Mesothelial cell of epicardium (in vitro differentiated cells): ENCODE measurements at regions not wholly inside any gene's neighbourhood (a gene's known extent, or its start where the extent isn't known, plus 50 kb on each side); places are given as distances from the start of the nearest gene placed in this dataset.

Experiments used
- DNase-seq, 2 experiments: peaks; one replicate each; pipeline ENCODE4 v3.0.0; 2021; ENCODE audit warnings: low spot score in 2 of 2; ENCODE audit not compliant: unreplicated experiment in 2 of 2
- H3K27ac Mint-ChIP-seq: 2 replicates; pipeline ENCODE4 v1.8.0; 2021; ENCODE audit warnings: mixed read lengths
- H3K27me3 Mint-ChIP-seq: 2 replicates; pipeline ENCODE4 v1.8.0; 2021; ENCODE audit warnings: low read depth, mixed read lengths
- H3K36me3 Mint-ChIP-seq: 2 replicates; pipeline ENCODE4 v1.8.0; 2021; ENCODE audit warnings: mixed read lengths
- H3K4me1 Mint-ChIP-seq: 2 replicates; pipeline ENCODE4 v1.8.0; 2021; ENCODE audit warnings: mixed read lengths
- H3K4me3 Mint-ChIP-seq: 2 replicates; pipeline ENCODE4 v1.8.0; 2021; ENCODE audit warnings: mild to moderate bottlenecking, moderate library complexity, mixed read lengths
- H3K9me3 Mint-ChIP-seq: 2 replicates; pipeline ENCODE4 v1.8.0; 2021; ENCODE audit warnings: mixed read lengths
- TF ChIP-seq, protein P1 (sequence below): fragments of 200-600 bp; sonication (generic); IDR thresholded peaks from one replicate; pipeline ENCODE4 v1.5.0; 2021; ENCODE audit warnings: antibody characterized with exemption; ENCODE audit not compliant: unreplicated experiment

DNA sequence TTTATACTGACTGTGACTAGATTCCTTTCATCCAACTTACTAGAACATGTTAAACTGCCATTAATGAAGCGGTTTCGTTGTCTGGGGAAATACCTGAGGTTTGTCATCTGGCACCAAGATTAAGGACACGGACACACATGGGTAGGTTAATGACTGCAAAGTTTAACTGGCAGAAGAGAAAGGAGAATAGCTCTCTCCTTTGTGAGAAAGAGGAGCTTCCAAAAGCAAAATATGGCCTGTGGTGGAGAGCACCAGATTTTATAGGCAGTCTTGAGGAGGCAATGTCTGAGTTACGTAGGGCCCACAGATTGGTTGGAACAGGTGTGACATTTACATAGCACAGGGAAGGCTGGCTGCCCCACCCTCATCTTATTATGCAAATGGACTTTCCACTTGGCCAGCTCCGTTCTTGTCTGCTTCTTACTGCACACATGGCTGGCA is 1193.0 kb upstream of the CELF2 start:
- H3K27me3 Mint-ChIP-seq: no peaks in the 10 kb centered on the region
- H3K4me3 Mint-ChIP-seq: no peak overlapping the region
- no peak for DNase-seq
- H3K36me3 Mint-ChIP-seq: no peaks in the 10 kb centered on the region
- no peaks in the 10 kb centered on the region for H3K9me3 Mint-ChIP-seq
- H3K27ac Mint-ChIP-seq: no peak overlapping the region
- peaks cover 16% of the 10 kb centered on the region for H3K4me1 Mint-ChIP-seq
- TF ChIP-seq, protein P1, sequence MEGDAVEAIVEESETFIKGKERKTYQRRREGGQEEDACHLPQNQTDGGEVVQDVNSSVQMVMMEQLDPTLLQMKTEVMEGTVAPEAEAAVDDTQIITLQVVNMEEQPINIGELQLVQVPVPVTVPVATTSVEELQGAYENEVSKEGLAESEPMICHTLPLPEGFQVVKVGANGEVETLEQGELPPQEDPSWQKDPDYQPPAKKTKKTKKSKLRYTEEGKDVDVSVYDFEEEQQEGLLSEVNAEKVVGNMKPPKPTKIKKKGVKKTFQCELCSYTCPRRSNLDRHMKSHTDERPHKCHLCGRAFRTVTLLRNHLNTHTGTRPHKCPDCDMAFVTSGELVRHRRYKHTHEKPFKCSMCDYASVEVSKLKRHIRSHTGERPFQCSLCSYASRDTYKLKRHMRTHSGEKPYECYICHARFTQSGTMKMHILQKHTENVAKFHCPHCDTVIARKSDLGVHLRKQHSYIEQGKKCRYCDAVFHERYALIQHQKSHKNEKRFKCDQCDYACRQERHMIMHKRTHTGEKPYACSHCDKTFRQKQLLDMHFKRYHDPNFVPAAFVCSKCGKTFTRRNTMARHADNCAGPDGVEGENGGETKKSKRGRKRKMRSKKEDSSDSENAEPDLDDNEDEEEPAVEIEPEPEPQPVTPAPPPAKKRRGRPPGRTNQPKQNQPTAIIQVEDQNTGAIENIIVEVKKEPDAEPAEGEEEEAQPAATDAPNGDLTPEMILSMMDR: no peak

DNA sequence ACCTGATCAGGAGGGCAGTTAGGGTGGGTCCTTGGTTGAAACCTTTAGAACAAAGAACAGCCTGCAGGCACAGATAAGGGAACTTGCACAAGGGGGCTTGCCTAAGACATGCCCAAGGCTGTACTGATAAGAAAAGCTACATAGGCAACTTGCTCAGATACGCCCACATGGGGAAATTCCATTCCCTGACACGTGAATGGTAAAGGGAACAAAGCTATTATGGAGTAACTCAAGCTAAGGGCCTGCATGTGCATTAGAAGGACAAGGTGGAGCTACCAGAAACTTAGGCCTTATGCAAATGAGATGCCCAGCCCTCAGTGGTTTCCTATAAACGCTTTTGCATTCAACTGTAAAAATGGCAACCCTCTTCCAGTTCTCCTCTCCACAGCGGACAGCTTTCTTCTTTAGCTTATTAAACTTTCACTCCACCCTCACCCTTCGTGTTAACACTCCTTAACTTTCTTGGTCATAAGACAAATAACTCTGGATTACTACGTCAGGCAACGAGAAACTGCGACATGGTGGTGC is 1192.1 kb upstream of the CELF2 start:
- no peaks in the 10 kb centered on the region for H3K36me3 Mint-ChIP-seq
- H3K4me3 Mint-ChIP-seq: no peak overlapping the region
- no peak for DNase-seq
- TF ChIP-seq, protein P1: no peak
- H3K27ac Mint-ChIP-seq: peak overlapping the region; percentile 63
- H3K4me1 Mint-ChIP-seq: peaks cover 16% of the 10 kb centered on the region
- H3K27me3 Mint-ChIP-seq: no peaks in the 10 kb centered on the region
- no peaks in the 10 kb centered on the region for H3K9me3 Mint-ChIP-seq

DNA sequence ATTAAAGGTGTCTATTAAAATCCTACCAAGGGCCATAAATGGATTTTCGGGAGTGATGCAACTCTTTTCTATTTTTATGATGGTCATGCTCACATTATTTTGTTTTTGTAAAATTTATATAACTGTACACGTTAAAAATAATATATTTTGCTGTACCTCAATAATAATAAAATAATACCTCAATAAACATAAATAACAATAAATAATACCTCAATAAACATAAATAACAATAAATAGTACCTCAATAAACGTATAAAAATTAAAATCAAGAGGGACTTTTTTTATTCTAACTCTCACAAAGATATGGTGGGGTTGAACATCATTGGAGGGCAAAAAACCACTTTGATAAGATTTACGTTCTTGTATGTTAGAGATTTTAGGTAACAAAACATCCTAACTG is 1189.6 kb upstream of the CELF2 start:
- H3K4me3 Mint-ChIP-seq: no peak overlapping the region
- H3K36me3 Mint-ChIP-seq: no peaks in the 10 kb centered on the region
- peaks cover 3% of the 10 kb centered on the region for H3K9me3 Mint-ChIP-seq
- no peaks in the 10 kb centered on the region for H3K27me3 Mint-ChIP-seq
- H3K4me1 Mint-ChIP-seq: peaks cover 16% of the 10 kb centered on the region
- H3K27ac Mint-ChIP-seq: no peak overlapping the region
- TF ChIP-seq, protein P1: no peak
- no peak for DNase-seq

DNA sequence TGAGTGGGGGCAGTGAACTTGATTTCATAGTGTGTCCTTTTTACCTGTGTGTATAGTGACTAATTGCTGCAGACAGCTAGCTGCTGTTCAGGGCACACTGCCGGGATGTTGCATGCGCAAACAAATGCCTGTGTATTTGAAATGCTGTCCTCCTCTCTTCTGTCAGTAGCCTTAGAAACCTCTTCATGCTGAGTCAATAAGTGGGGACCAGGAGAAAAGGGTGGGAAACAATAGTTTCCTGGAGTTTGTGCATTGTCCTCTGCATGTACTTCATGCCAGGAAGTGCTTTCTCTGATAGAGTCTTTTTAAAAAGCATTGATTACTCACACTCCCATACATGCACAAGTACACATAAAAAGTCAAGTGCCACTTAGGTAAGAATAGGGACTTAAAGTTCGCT is 1183.7 kb upstream of the CELF2 start:
- H3K27ac Mint-ChIP-seq: no peak overlapping the region
- TF ChIP-seq, protein P1: no peak
- peaks cover 23% of the 10 kb centered on the region for H3K9me3 Mint-ChIP-seq

DNA sequence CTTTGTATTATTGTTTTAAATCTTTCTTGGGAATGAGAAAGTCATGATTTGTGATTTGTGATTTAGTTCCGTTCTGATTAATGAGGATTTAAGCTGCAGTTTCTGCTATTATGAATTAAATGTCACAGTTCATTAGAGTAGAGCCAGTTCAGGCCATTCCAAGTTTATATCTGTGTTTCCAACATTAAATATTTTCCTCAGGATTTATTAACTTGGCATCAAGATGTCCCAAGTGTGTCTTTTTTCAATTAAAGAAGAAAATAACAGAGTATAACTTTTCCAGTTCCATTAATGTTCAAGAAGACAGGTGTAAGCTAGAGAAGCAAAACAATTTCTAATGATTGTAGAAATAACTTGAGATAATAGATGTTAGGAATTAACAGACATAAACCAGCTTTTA is 1183.2 kb upstream of the CELF2 start:
- peaks cover 26% of the 10 kb centered on the region for H3K9me3 Mint-ChIP-seq
- H3K27ac Mint-ChIP-seq: no peak overlapping the region
- peaks cover 14% of the 10 kb centered on the region for H3K4me1 Mint-ChIP-seq
- H3K27me3 Mint-ChIP-seq: peaks cover 2% of the 10 kb centered on the region
- H3K4me3 Mint-ChIP-seq: no peak overlapping the region
- TF ChIP-seq, protein P1: no peak
- DNase-seq: no peak
- no peaks in the 10 kb centered on the region for H3K36me3 Mint-ChIP-seq

More for the DNA sequence above, 1183.7 kb upstream of the CELF2 start:
- no peaks in the 10 kb centered on the region for H3K36me3 Mint-ChIP-seq
- H3K4me3 Mint-ChIP-seq: no peak overlapping the region
- DNase-seq: no peak
- peaks cover 14% of the 10 kb centered on the region for H3K4me1 Mint-ChIP-seq
- H3K27me3 Mint-ChIP-seq: peaks cover 2% of the 10 kb centered on the region

DNA sequence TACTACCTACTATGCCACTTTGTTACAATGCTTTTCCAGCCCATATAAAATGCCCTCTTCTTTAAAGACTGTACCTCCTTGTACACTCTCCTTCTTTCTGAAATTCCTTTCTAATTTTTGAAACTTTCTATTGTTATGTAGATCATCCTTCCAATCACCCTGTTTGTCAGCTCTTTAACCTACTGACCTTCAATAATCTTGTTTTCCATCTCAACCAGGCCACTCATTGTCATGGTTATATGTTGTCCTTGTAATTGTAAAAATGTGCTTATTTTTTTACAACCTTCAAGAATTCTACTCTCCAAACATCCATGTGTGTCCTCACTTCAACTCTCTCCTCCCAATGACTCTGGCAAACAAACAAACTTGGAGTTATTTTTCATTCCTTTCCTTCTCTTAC is 1172.6 kb upstream of the CELF2 start:
- DNase-seq: no peak
- H3K4me1 Mint-ChIP-seq: no peaks in the 10 kb centered on the region
- H3K9me3 Mint-ChIP-seq: peaks cover 26% of the 10 kb centered on the region
- H3K27me3 Mint-ChIP-seq: no peaks in the 10 kb centered on the region
- H3K4me3 Mint-ChIP-seq: no peak overlapping the region
- H3K27ac Mint-ChIP-seq: no peak overlapping the region
- no peaks in the 10 kb centered on the region for H3K36me3 Mint-ChIP-seq
- TF ChIP-seq, protein P1: no peak
